ENCODE measurements at regions not wholly inside any gene's neighbourhood (a gene's known extent, or its start where the extent isn't known, plus 50 kb on each side); places are given as distances from the start of the nearest gene placed in this dataset.

- TF ChIP-seq CTCF (IDR thresholded peaks at IDR 0.05): no peak
- DNase-seq (ENCODE audit: low spot score in 2 of 2): no peak
- Histone ChIP-seq H3K4me3 (no peak overlapping the region), H3K4me1 (no peaks in the 10 kb centered on the region), H3K27me3 (no peaks in the 10 kb centered on the region), H3K9me3 (peaks cover 0 to 11% of the 10 kb centered on the region in 2 donors), H3K36me3 (no peaks in the 10 kb centered on the region), H3K27ac (no peak overlapping the region)
- intact Hi-C loops (cut with DNase I): no loop called here
These were observed 976.1 kb upstream of the MAP3K7 start for GRCh38 chr6:91562955-91563354.

- Histone ChIP-seq H3K27ac (no peak overlapping the region), H3K36me3 (no peaks in the 10 kb centered on the region), H3K27me3 (no peaks in the 10 kb centered on the region), H3K4me1 (no peaks in the 10 kb centered on the region), H3K4me3 (no peak overlapping the region), H3K9me3 (peaks cover 0 to 11% of the 10 kb centered on the region in 2 donors)
- TF ChIP-seq CTCF (IDR thresholded peaks at IDR 0.05): no peak
- intact Hi-C loops (cut with DNase I): no loop called here
- DNase-seq (ENCODE audit: low spot score in 2 of 2): no peak
These were observed 973.5 kb upstream of the MAP3K7 start for GRCh38 chr6:91560409-91560808.

GRCh38 chr6:91540902-91541301, 954.0 kb upstream of the MAP3K7 start:
- Histone ChIP-seq H3K4me3 (no peak overlapping the region), H3K9me3 (no peaks in the 10 kb centered on the region), H3K27me3 (no peaks in the 10 kb centered on the region), H3K27ac (no peak overlapping the region), H3K36me3 (no peaks in the 10 kb centered on the region), H3K4me1 (no peaks in the 10 kb centered on the region)
- intact Hi-C loops (cut with DNase I): no loop called here
- TF ChIP-seq CTCF (IDR thresholded peaks at IDR 0.05): no peak
- DNase-seq (ENCODE audit: low spot score in 2 of 2): no peak

- H3K36me3 ChIP-seq: no peaks in the 10 kb centered on the region
- H3K27me3 ChIP-seq: no peaks in the 10 kb centered on the region
- TF ChIP-seq CTCF (IDR thresholded peaks at IDR 0.05): no peak
- H3K9me3 ChIP-seq: no peaks in the 10 kb centered on the region
- no peak overlapping the region for H3K27ac ChIP-seq
- H3K4me1 ChIP-seq: no peaks in the 10 kb centered on the region
- intact Hi-C loops (cut with DNase I): no loop called here
- no peak for DNase-seq (ENCODE audit: low spot score in 2 of 2)
- no peak overlapping the region for H3K4me3 ChIP-seq
These were observed 952.6 kb upstream of the MAP3K7 start for GRCh38 chr6:91539456-91539855.

- Histone ChIP-seq H3K4me3 (no peak overlapping the region), H3K27me3 (no peaks in the 10 kb centered on the region), H3K36me3 (no peaks in the 10 kb centered on the region), H3K27ac (no peak overlapping the region), H3K9me3 (no peaks in the 10 kb centered on the region), H3K4me1 (no peaks in the 10 kb centered on the region)
- no peak for DNase-seq (ENCODE audit: low spot score in 2 of 2)
- intact Hi-C loops (cut with DNase I): no loop called here
- TF ChIP-seq CTCF (IDR thresholded peaks at IDR 0.05): no peak
These were observed 951.8 kb upstream of the MAP3K7 start for GRCh38 chr6:91538622-91539021.

- Histone ChIP-seq H3K4me1 (no peaks in the 10 kb centered on the region), H3K27me3 (no peaks in the 10 kb centered on the region), H3K27ac (no peak overlapping the region), H3K4me3 (no peak overlapping the region), H3K9me3 (no peaks in the 10 kb centered on the region), H3K36me3 (no peaks in the 10 kb centered on the region)
- no peak for TF ChIP-seq CTCF (IDR thresholded peaks at IDR 0.05)
- DNase-seq (ENCODE audit: low spot score in 2 of 2): no peak
- intact Hi-C loops (cut with DNase I): no loop called here
These were observed 947.7 kb upstream of the MAP3K7 start for GRCh38 chr6:91534614-91535013.
